ENCODE measurements at regions not wholly inside any gene's neighbourhood (a gene's known extent, or its start where the extent isn't known, plus 50 kb on each side); places are given as distances from the start of the nearest gene placed in this dataset.
"Not testable (repeated sequence)": the region's sequence is repeated elsewhere in the genome, so short reads cannot be mapped to it uniquely, and the experiment has no call there.

DNA sequence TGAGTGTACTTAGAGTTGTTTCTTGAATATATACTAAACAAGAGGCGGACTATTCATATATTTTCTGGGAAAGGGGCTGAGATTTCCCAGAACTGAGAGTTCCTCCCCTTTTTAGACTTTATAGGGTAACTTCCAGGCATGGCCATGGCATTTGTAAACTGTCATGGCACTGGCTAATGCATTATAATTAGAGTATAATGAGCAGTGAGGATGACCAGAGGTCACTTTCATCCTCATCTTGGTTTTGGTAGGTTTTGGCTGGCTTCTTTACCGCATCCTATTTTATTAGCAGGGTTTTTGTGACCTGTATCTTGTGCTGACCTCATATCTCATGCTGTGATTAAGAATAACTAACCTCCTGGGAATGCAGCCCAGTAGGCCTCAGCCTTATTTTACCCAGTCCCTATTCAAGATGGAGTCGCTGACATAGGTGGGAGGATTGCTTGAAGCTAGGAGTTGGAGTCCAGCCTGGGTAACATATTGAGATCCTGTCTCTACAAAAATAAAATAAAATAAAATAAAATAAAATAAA, 91.4 kb downstream of the MOBP start:
- FAIRE-seq = no peak
- DNase-seq (ENCODE audit: low spot score) = no peak

DNA sequence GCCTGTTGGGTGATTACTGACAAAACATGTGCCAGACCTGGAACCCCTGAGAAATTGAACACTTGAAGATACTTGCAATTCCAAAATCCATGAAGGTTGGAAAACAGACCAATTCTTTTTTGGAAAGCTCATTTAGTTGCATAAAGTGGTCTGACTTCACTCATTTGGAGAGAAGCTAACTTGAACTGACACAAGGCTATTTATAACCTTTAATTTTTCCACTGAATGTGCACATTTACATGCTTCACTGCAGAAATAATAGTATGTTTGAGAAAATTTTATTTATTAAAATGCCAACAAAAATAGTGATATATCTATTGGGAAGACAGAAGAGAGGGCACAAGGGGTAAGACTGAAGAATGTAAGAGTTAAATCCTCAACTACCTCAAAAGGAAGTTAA, 92.1 kb downstream of the MOBP start:
- no peak for FAIRE-seq
- no peak for DNase-seq (ENCODE audit: low spot score)

DNA sequence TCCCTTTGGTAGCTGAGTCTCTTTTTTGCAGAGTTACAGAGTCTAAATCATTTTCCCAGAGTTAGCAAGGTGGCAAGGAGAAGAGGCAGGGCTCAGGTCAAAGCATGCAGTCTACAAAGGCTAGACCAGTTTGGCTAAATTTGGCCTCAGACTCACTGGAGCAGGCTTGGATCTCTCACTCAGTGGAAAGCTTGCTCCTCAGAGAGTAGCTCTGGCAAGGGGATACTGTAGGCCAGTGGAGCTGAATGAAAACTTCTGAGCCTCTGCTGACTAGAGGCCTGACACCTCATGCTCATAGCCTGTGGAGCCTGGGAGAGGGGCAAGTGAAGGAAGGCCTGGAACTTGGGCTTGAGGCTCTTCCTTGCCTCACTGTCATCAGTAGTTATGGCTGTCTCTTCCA, 101.0 kb downstream of the MOBP start:
- DNase-seq (ENCODE audit: low spot score) (no peak), FAIRE-seq (no peak)

DNA sequence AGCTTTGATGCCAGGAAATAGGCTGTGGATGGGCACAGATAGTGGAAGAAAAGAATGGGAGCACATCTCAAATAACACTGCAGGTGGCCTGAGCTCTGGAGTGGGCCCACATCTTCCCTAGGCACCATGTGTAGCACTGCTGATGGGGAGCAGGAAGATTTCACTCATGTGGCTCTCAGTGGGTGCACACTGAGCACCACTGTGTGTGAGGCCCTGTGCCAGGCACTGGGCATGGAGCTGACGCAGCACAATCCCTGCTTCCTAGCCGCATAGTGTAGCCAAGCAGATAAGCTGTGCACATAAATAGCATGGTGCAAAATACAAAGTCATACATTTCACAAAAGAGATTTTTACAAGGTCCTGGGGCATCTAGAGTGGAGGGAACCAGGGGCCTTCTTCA, 101.6 kb downstream of the MOBP start:
- FAIRE-seq = no peak
- DNase-seq (ENCODE audit: low spot score) = no peak

DNA sequence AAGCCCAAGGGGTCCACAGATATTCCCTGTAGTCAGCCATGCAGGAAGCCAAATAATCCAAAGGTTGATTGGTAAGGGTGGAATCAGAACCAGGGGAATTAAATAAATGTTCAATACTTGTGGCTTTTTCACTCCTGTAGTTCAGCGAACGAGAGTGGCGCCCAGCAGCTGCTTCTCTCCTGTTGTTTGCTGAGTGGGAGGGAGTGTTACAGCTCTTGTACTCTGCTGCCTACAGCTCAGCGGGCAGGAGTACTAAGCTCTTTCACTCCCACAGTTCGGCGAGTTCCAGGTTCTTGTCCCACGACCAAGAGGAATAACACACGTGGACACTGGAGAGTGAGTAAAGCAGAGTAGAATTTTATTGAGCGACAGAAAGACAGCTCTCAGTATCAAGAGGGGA, 105.9 kb downstream of the MOBP start:
- FAIRE-seq (no peak), DNase-seq (ENCODE audit: low spot score) (no peak)

DNA sequence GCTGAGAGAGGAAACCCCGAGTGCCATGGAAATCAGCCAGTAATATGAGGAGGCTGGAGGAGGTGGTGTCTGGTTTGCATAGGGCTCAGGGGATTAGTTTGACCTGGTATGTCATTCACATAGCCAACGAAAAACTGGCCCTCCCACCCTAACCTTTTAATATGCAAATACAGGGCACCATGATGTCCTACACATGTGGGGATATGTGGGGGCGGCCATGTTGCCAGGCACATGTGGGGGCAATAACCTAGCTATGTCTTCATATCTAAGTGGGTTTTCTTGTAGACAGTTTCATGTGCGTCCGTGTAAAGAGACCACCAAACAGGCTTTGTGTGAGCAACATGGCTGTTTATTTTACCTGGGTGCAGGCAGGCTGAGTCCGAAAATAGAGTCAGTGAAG, 110.1 kb downstream of the MOBP start:
- no peak for FAIRE-seq
- DNase-seq (ENCODE audit: low spot score) = no peak

DNA sequence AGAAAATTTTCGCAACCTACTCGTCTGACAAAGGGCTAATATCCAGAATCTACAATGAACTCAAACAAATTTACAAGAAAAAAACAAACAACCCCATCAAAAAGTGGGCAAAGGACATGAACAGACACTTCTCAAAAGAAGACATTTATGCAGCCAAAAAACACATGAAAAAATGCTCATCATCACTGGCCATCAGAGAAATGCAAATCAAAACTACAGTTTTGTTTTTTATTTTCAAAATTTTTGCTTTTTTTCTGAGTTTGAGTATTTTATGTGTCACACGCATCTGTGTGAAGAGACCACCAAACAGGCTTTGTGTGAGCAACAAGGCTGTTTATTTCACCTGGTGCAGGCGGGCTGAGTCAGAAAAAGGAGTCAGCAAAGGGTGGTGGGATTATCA, 118.7 kb downstream of the MOBP start:
- FAIRE-seq; DNase-seq (ENCODE audit: low spot score): not testable (repeated sequence)

DNA sequence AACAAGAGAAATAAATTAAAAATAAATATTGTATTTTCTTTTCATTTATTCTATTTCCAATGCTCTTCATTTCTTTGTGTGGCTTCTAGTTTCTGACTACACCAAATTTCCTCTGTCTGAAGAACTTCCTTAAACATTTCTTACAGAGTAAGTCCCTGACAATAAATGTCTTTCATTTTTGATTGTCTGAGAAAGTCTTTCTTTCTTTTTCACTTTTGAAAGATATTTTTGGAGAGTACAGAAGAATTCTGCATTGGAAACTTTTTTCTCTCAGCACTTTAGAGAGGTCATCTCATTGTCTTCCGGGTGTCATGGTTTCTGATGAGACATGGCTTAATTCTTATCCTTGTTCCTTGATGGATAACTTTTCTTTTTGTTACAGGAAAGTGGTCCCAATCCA, 119.6 kb downstream of the MOBP start:
- DNase-seq (ENCODE audit: low spot score) (no peak), FAIRE-seq (no peak)

DNA sequence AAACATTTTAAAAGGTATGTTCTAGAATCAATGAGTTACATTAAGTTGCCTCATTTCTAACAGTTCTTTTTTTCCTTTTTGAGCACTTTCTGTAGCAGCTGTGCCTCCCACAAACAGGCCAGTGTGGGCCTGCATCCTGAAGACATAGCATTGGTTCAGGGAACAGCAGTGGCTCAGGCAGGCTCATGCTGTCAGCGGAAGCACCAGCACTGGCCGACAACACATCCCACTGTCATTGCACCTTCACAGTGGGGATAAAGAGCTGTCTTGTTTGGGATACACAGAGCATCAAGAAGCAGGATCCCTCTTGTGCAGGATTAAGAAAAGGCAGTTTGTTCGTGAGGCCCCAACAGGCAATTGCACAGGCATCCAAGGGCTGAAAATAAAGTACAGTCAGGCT, 123.3 kb downstream of the MOBP start:
- FAIRE-seq (no peak), DNase-seq (ENCODE audit: low spot score) (no peak)

DNA sequence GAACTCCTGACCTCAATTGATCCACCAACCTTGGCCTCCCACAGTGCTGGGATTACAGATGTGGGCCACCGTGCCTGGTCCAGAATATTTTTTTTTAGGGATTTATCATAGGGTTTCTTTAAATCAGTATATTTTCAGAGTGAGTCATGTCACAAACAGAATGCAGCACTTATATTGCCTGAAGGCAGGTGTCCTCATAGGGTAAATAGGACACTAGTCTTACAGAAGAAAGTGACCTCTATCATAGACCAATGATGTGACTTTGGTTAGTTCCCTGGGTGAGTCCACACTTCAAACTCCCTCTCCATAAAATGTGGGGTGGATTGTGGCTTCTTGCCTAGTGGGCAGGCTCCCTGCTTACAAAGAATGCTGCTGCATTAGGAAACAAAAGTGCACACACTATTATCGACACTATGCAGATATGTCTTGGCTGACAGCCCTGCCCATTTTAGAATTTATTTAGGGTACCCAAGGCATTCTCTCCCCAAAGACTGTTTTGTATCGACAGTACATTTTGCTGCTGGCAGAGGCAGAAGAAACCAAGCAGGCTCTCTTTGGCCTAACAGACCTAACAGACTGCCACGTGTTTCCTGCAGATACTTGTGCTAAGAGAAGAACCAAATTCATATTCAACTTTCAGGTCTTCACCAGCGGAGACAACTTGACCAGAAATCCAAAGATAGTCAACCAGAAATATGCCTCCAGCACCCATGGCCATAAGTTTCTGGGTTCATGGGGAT, 125.0 kb downstream of the MOBP start:
- FAIRE-seq (no peak), DNase-seq (ENCODE audit: low spot score) (no peak)

DNA sequence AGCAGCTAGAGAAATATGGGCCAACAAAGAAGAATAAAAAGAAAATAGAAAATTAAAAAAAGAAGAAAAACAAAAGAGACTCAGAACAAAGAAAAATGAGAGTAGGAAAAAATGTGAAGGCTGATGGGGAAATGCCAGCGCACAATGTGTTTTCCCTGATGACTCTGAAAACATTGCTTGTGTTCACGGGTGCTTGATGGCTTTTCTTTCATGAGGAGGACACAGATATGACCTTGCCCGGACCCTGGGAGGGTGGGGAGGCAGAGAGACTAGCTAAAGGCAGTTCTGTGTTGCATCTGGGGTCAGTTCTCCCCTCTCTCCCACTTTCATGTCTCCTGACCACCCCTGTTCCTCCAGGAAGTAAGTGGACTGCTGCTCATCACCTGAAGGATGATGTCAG, 125.9 kb downstream of the MOBP start:
- no peak for FAIRE-seq
- no peak for DNase-seq (ENCODE audit: low spot score)

DNA sequence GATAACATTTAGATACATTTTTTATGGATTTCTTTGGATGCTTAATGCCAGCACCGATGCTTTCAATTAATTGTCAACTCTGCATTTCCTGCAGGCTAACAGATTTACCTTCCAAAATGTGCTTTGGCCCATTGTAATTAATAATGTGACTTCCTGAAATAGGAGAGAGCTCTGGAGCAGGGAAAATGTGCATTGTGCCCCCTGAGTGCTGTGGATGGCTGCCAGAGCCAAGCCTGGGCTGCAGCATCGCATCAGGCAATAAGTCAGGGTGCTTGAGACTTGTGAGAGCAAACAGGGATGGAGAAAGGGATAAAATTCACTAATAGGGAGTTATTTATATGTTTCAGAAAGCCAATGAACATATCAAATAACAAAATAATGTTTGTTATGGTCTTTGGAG, 133.8 kb downstream of the MOBP start:
- no peak for FAIRE-seq
- DNase-seq (ENCODE audit: low spot score) = no peak

DNA sequence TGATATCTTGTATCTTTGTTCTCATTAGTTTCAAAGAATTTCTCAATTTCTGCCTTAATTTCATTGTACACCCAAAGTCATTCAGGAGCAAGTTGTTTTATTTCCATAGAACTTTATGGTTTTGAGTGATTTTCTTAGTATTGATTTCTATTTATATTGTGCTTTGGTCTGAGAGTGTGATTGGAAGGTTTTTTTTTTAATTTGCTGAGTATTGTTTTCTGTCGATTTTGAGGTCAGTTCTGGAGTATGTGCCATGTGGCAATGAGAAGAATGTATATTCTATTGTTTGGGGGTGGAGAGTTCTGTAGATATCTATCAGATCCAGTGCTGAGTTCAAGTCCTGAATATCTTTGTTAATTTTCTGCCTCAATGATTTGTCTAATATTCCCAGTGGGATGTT, 138.4 kb downstream of the MOBP start:
- DNase-seq (ENCODE audit: low spot score) (no peak), FAIRE-seq (no peak)

DNA sequence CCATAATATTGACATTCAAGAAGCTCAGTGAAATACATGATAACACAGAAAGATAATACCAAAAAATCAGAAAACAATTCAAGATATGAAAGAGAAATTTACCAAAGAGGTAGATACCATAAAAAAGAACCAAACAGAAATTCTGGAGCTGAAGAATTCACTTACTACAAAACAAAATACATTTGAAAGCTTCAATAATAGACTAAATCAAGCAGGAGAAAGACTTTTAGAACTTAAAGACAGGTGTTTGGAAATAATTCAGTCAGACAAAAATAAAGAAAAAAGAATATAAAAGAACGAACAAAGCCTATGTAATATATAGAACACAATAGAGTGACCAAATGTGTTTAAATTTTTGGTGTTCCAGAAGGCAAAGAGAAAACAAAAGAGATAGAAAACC, 158.7 kb downstream of the MOBP start:
- FAIRE-seq = no peak
- DNase-seq (ENCODE audit: low spot score) = no peak

DNA sequence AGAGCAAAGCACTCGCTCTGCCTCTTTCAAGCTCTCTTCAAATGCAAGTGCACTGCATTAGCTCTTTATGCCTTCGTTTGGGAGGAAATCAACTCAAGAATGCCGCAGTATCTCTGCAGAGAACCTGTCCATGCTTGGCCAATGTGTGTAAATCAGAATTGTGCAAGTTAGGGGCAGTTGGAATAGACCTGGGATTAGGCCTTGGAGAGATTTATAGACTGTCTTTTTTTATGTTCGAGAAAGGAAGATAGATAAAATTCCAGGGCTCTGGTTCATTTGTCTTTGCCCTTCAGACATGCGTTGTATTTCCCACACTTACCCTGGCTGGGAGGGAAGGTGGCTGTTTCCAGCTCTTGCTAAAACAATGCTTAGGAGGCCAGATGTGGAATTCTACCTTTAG, 163.7 kb downstream of the MOBP start:
- FAIRE-seq (no peak), DNase-seq (ENCODE audit: low spot score) (no peak)

DNA sequence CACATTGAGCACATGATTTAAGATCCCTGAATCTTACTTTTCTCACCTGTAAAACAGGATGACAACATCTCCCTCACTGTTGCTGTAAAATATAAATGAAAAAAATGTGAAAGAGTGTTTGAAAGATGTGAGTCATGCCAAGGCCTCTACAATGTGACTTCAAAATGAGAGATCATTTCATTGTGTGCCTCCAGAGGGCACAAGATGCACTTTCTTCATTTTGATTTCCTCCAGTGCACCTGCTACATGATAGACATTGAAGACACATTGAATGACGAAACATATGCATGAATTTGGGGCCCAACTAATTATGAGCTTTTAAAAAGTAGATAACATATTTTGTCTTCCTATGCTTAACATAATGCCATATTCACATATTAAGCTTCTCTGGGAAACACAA, 170.3 kb downstream of the MOBP start:
- DNase-seq (ENCODE audit: low spot score) (peak; percentile 39), FAIRE-seq (peak; percentile 51)

DNA sequence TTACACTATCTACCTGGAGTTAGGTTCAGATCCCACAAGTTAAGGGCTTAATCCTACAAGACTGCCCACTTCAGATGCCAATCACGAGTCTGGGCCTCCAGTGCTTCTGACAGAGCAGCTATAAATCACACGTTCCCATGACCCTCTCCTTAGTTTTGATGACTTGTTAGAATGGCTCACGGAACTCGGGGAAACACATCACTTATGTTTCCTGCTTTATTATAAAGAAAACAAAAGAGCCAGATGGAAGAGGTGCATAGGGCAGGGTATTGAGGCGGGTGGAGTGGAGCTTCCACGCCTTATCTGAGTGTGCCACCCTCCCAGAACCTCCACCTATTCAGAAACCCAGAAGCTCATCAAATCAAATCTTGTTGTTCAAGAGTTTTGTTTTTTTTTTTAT, 170.8 kb downstream of the MOBP start:
- no peak for FAIRE-seq
- no peak for DNase-seq (ENCODE audit: low spot score)

DNA sequence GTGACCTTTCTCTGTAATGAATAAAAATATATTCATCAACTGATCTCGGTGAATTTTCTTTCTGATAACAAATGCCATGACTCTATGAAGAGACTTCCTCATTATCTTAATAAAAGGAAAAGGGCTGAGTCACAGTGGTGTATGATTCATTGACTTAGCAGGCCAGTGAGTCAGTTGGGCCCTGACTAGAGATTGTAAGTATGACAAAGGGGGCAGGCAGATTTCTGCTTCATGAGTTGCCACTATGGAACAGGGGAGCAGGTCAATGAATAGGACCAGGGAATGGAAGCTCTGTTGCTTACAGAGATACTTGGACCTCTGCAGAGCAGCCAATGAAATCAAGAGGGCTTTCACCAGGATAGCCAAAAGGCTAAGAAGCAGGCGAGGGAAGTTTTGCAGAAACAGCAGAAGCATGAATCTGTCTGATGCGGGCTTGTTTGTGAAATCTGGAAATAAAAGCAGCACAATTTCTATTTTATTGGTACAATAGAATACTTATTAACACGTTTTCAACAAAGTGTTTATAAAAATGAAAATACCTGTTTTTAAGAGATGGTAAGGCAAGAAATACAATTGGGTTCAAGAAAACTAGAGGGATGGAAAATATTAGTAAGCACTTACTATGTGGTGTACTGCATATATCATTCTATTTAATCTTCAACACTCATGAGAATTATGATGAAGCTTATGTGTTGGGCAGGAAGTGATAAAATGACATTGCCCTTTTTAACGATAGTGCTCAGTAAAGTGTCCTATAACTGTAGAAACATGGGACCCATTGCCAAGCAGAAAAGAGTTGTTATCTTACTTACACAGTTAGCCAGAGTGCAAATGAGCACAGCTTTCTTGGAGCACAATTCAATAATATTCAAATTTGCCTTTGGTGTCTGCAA, 169.8 kb upstream of the MYRIP start:
- DNase-seq (ENCODE audit: low spot score) (peak; percentile 87), FAIRE-seq (peak; percentile 95)

DNA sequence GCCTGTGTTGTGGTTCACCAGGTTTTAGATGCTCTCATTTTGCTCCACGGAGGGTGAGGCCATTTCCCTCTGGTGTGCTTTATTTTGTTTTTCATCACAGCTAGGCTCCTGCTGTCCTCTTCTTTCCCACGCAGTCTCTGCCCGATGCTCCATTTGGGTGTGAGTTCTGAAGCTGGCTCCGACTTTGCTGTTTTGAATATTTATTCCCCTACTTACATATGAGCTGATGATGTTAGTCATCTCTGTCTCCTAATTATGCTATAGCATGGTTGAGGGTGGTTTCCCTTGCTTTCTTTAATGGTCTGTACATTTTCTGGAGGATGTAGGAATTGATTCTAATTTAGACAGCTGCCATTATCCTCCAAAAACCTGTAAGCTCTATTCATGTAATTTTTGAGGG, 168.1 kb upstream of the MYRIP start:
- DNase-seq (ENCODE audit: low spot score) (no peak), FAIRE-seq (no peak)

DNA sequence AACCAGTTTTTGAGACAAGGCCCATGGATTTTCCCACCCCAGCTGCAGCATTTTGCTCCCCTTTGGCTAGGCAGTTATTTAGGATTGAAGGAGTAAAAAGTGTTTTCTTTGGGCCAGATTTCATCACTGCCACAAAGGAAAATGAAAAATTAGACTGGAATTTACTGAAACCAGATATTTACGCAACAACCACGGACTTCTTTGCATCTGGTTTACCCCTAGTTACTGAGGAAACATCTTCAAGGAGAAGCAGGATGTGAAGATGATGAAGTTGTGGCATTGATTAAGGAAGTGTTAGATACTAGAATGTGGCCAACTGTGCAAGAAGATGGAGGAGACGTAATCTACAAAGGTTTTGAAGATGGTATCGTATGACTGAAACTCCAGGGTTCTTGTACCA, 165.2 kb upstream of the MYRIP start:
- FAIRE-seq (no peak), DNase-seq (ENCODE audit: low spot score) (no peak)

DNA sequence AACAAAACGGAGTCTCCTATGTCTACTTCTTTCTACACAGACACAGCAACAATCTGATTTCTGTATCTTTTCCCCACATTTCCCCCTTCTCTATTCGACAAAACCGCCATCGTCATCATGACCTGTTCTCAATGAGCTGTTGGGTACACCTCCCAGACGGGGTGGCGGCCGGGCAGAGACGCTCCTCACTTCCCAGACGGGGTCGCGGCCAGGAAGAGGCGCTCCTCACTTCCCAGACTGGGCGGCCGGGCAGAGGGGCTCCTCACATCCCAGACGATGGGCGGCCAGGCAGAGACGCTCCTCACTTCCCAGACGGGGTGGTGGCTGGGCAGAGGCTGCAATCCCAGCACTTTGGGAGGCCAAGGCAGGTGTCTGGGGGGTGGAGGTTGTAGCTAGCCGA, 158.2 kb upstream of the MYRIP start:
- DNase-seq (ENCODE audit: low spot score); FAIRE-seq: not testable (repeated sequence)

DNA sequence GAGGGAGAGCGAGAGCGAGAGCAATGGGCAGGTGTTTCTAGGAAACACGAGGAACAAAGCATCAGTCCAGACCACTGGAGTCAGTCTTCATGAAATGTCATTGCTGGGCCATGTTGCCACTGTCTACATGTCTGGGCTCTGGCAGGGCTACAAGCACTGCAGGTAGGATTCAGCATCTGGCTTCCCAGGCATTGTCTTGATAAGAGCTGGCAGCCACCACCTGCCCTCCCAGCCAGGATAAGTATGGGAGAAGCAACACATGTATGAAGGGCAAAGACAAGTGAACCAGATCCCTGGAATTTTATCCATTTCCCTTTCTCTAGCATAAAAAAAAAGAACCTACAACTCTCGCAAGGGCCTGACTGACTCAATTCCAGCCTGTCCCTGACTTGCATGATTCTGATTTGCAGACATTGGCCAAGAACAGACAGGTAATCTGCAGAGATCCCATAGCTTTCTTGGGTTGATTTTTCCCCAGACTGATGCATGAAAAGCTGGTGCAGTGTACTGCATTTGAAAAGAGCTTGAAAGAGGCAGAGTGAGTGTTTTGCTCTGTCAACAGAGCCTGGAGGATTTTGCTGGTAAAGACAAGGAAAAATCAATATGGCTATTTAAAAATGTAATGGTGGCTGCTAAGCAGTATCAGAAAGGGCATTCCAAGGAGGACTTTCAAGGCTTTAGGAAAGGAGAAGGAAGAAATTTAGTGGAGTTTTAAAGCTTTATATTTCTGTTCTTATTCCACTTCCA, 157.2 kb upstream of the MYRIP start:
- no peak for DNase-seq (ENCODE audit: low spot score)
- FAIRE-seq = no peak
